ENCODE measurements at regions not wholly inside any gene's neighbourhood (a gene's known extent, or its start where the extent isn't known, plus 50 kb on each side); places are given as distances from the start of the nearest gene placed in this dataset.

- no peak for TF ChIP-seq CTCF (IDR thresholded peaks at IDR 0.05)
- TF ChIP-seq POLR2AphosphoS5 (IDR thresholded peaks at IDR 0.05), result no peak
- TF ChIP-seq POLR2A (IDR thresholded peaks at IDR 0.05; ENCODE audit: low read depth), result no peak
Observed at GRCh38 chr4:145324161-145324560, 143.8 kb upstream of the OTUD4 start.
